ENCODE measurements at regions not wholly inside any gene's neighbourhood (a gene's known extent, or its start where the extent isn't known, plus 50 kb on each side); places are given as distances from the start of the nearest gene placed in this dataset.

DNA sequence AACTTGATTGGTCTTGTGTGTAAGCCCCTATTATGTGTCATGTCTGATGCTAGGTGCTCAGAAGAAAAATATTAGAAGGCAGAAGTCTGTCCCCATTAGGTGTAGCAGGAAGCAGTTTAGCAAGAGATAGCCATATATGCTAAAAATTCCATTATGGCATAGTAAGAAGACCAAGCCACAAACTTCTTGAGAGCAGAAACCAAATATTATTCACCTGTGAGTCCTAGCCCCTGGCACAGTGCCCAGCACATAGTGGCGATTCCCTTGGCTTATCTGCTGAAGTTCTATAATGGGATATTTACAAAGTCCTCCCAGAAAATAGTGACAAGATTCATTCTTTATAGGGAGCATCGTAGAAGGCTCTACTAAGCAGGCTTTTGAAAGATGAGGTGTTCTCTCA is 174.4 kb downstream of the RAB28 start:
- TF ChIP-seq CTCF (conservative IDR thresholded peaks at IDR 0.05; ENCODE audit: low read depth, low read length) (no peak), SMC3 (IDR thresholded peaks at IDR 0.05; ENCODE audit: low read depth, low read length) (no peak), POLR2A (IDR thresholded peaks at IDR 0.05; ENCODE audit: low read depth, low read length) (no peak), RAD21 (IDR thresholded peaks at IDR 0.05; ENCODE audit: low read length) (no peak), MAZ (IDR thresholded peaks at IDR 0.05; ENCODE audit: borderline replicate concordance, low read depth, low read length) (no peak), USF2 (IDR thresholded peaks at IDR 0.05; ENCODE audit: low read depth, low read length) (no peak), BHLHE40 (IDR thresholded peaks at IDR 0.05; ENCODE audit: low read depth, low read length) (no peak), RFX5 (IDR thresholded peaks at IDR 0.05; ENCODE audit: low read depth, low read length) (no peak), MXI1 (IDR thresholded peaks at IDR 0.05; ENCODE audit: borderline replicate concordance, low read depth, low read length) (no peak)
